Left ventricle myocardium inferior (tissue), 1 donor: ENCODE measurements at regions not wholly inside any gene's neighbourhood (a gene's known extent, or its start where the extent isn't known, plus 50 kb on each side); places are given as distances from the start of the nearest gene placed in this dataset.

Experiments used
- DNase-seq: peaks from one replicate; pipeline ENCODE4 v3.0.0-alpha.2; 2020
- H3K27ac ChIP-seq: fragments of 200-600 bp; replicated peaks from 2 replicates; pipeline ENCODE4 v1.8.0; 2021
- H3K27me3 ChIP-seq: fragments of 200-600 bp; 2 replicates; pipeline ENCODE4 v1.8.0; 2021; ENCODE audit warnings: low read depth
- H3K36me3 ChIP-seq: fragments of 200-600 bp; 2 replicates; pipeline ENCODE4 v1.8.0; 2021
- H3K4me1 ChIP-seq: fragments of 200-600 bp; 2 replicates; pipeline ENCODE4 v1.8.0; 2021
- H3K4me3 ChIP-seq: fragments of 200-600 bp; 2 replicates; pipeline ENCODE4 v1.8.0; 2021; ENCODE audit warnings: mild to moderate bottlenecking, moderate library complexity
- H3K9me3 ChIP-seq: fragments of 200-600 bp; replicated peaks from 2 replicates; pipeline ENCODE4 v1.8.0; 2021
- intact Hi-C: fragments of 100-400 bp; cut with micrococcal nuclease; formaldehyde crosslinking; loops from one replicate; pipeline ENCODE4 v1.11.0; 2022
- TF ChIP-seq, protein P1 (sequence below): fragments of 200-600 bp; IDR thresholded peaks from 2 replicates; pipeline ENCODE4 v1.8.0; 2021; ENCODE audit warnings: antibody characterized with exemption, mild to moderate bottlenecking, borderline replicate concordance
- donor health status: DM: no; HTN: yes; CAD: no; lungs with severe emphysema.

GRCh38 chr7:98707076-98707475, 90.0 kb downstream of the NPTX2 start:
- no peak overlapping the region for H3K27ac ChIP-seq
- H3K36me3 ChIP-seq: no peaks in the 10 kb centered on the region
- H3K27me3 ChIP-seq: peaks cover 54% of the 10 kb centered on the region
- no peaks in the 10 kb centered on the region for H3K4me1 ChIP-seq
- TF ChIP-seq, protein P1, sequence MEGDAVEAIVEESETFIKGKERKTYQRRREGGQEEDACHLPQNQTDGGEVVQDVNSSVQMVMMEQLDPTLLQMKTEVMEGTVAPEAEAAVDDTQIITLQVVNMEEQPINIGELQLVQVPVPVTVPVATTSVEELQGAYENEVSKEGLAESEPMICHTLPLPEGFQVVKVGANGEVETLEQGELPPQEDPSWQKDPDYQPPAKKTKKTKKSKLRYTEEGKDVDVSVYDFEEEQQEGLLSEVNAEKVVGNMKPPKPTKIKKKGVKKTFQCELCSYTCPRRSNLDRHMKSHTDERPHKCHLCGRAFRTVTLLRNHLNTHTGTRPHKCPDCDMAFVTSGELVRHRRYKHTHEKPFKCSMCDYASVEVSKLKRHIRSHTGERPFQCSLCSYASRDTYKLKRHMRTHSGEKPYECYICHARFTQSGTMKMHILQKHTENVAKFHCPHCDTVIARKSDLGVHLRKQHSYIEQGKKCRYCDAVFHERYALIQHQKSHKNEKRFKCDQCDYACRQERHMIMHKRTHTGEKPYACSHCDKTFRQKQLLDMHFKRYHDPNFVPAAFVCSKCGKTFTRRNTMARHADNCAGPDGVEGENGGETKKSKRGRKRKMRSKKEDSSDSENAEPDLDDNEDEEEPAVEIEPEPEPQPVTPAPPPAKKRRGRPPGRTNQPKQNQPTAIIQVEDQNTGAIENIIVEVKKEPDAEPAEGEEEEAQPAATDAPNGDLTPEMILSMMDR: no peak
- intact Hi-C loops: no loop called here
- H3K9me3 ChIP-seq: no peaks in the 10 kb centered on the region
- DNase-seq: no peak
- no peak overlapping the region for H3K4me3 ChIP-seq

DNA sequence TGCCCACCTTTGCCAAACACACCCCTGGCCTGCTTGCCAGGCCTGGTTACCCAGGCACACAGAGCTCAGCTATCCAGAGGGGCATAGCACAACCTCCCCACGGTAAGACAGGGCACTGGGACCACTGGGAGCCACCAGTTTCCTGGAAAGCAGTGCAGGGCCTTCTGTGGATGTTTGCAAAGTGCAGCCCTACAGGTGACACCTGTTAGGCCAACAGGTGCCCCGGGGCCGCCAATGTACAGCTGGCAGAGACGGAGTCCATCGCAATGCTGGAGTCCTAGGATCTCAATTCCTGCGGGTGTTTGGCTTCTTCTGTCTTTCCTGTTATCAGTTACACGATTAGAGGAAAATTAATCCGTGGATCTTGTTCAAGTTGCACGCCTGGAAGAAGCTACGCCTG, 94.9 kb downstream of the NPTX2 start:
- Histone ChIP-seq H3K36me3 (no peaks in the 10 kb centered on the region), H3K4me3 (no peak overlapping the region), H3K9me3 (no peaks in the 10 kb centered on the region), H3K4me1 (no peaks in the 10 kb centered on the region), H3K27me3 (peaks cover 15% of the 10 kb centered on the region), H3K27ac (no peak overlapping the region)
- DNase-seq: no peak
- TF ChIP-seq, protein P1: no peak
- intact Hi-C loops: no loop called here

DNA sequence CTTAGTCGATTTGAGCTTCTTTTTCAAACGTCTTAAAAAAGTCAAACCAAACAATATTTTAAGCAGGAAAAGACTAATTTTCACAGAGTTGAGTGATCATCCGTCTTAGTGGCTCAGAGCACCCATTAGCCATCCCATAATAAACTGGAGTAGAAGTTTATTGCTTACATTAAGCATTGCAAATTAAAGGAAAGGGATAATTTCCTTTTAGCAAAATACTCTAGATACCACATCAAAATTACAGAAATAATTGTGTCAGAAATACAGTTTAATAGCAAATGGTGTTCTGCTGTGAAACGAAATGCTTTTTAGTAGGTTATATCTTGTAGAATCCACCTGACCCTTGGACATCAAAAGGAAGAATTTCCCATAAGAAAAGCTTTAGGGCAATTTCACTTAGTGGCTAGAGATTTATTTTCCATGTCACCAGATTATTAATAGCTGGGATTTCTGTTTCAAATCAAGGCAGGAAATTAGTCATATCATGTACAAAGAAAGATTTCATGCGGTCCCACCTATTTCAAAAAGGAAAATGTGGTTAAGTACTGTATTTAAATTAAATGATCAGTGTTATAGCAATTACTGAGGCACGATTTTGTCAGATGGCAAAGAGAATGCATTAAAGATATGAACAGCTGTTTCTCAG, 96.2 kb downstream of the NPTX2 start:
- no peak for DNase-seq
- no peaks in the 10 kb centered on the region for H3K36me3 ChIP-seq
- peaks cover 6% of the 10 kb centered on the region for H3K27me3 ChIP-seq
- TF ChIP-seq, protein P1: no peak
- H3K4me1 ChIP-seq: no peaks in the 10 kb centered on the region
- no peak overlapping the region for H3K4me3 ChIP-seq
- H3K27ac ChIP-seq: no peak overlapping the region
- no peaks in the 10 kb centered on the region for H3K9me3 ChIP-seq
- intact Hi-C loops: no loop called here

DNA sequence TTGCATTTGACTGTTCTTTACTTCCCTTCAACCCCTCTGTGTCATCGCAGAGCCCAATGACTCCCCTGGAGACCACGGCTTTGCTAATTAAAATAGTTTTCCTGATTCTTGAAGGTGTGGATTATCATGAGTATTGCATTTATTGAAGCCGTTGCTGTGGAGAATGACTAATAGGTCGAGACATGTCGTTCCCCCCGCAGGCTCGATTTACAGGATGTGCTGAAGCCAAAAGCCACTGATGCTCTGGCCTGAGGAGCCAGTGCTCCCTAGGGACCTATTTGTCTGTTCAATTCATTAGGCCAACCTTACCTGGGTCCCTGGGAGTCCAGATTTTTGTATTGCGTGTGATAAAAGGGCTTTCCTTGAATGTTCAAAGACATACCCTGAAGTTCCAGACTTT, 102.3 kb downstream of the NPTX2 start:
- Histone ChIP-seq H3K36me3 (no peaks in the 10 kb centered on the region), H3K9me3 (no peaks in the 10 kb centered on the region), H3K27ac (no peak overlapping the region), H3K4me3 (no peak overlapping the region), H3K27me3 (peaks cover 32% of the 10 kb centered on the region), H3K4me1 (no peaks in the 10 kb centered on the region)
- DNase-seq: no peak
- TF ChIP-seq, protein P1: no peak
- intact Hi-C loops: no loop called here

DNA sequence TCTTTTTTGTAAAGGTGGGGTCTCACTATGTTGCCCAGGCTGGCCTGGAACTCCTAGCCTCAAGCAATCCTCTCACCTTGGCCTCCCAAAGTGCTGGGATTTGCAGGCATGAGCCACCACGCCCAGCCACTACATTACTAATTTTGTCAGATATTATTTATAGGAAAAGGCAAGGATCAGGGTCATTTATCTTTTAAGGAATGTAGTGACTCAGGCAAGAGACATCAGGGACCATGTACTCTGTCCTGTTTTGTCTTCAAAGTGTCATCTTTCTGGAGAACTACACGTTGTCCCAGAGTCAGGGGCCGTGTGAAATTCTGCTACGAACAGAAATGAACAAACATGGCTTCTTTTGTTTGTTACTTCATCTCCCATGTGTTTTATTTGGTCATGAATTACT, 105.3 kb downstream of the NPTX2 start:
- H3K36me3 ChIP-seq: no peaks in the 10 kb centered on the region
- no peaks in the 10 kb centered on the region for H3K4me1 ChIP-seq
- H3K27me3 ChIP-seq: peaks cover 41% of the 10 kb centered on the region
- no peak for DNase-seq
- TF ChIP-seq, protein P1: no peak
- intact Hi-C loops: no loop called here
- no peaks in the 10 kb centered on the region for H3K9me3 ChIP-seq
- H3K4me3 ChIP-seq: no peak overlapping the region
- H3K27ac ChIP-seq: no peak overlapping the region
